ENCODE measurements at regions not wholly inside any gene's neighbourhood (a gene's known extent, or its start where the extent isn't known, plus 50 kb on each side); places are given as distances from the start of the nearest gene placed in this dataset.
A peak's percentile ranks its signal among the peaks of the same experiment; 100 is the strongest.

GRCh38 chr3:177603148-177603603, 405.9 kb upstream of the TBL1XR1 start:
- H3K79me2 ChIP-seq (ENCODE audit: control insufficient read depth, insufficient read depth, low read length): no peaks in the 10 kb centered on the region
- H3K4me1 ChIP-seq (ENCODE audit: control insufficient read depth, extremely low read depth, insufficient read depth, low read length): peaks cover 13% of the 10 kb centered on the region
- dilution Hi-C loops (cut with MboI; ENCODE audit: extremely low pct_ligation_motif_present, low sequenced_read_pairs) (no loop called here), intact Hi-C loops (cut with micrococcal nuclease) (loop anchor here (2.0 to 5.0 kb wide), 3 partner anchors 174 to 406 kb away; partner anchors contain the start of gene TBL1XR1)
- H3K36me3 ChIP-seq (ENCODE audit: control insufficient read depth in 2 of 2, extremely low read depth in 1 of 2, insufficient read depth in 2 of 2, low read length in 2 of 2): no peaks in the 10 kb centered on the region
- CTCF ChIA-PET: interaction anchor here (1.2 kb wide), 1 partner anchor 10 kb away, joined by 4 read pairs; no protein-coding TSS in a partner anchor
- H2AFZ ChIP-seq (ENCODE audit: low read depth, low read length): no peak overlapping the region
- peak; percentile 34 for DNase-seq (ENCODE audit: low read depth, low spot score)
- BruUV-seq (replicated peaks): no TSS peak
- POLR2A ChIA-PET: no interaction called here
- H3K9ac ChIP-seq (replicated peaks; ENCODE audit: extremely low read depth, insufficient read depth, low read length): no peak overlapping the region
- no peaks in the 10 kb centered on the region for H4K20me1 ChIP-seq (replicated peaks; ENCODE audit: control insufficient read depth, extremely low read depth, insufficient read depth, low read length)
- no peaks in the 10 kb centered on the region for H3K9me1 ChIP-seq (replicated peaks; ENCODE audit: control insufficient read depth, extremely low read depth, insufficient read depth, low read length)
- no peak for TF ChIP-seq POLR2AphosphoS5 (IDR thresholded peaks at IDR 0.05; ENCODE audit: insufficient read depth, low read depth, low read length)
- no peak for TF ChIP-seq GATA2 (IDR thresholded peaks at IDR 0.05; ENCODE audit: insufficient read depth, insufficient read length, low read depth, low read length)
- TF ChIP-seq FOS (IDR thresholded peaks at IDR 0.05; ENCODE audit: borderline replicate concordance, insufficient read depth, low read length): no peak
- no peak for TF ChIP-seq CTCF (IDR thresholded peaks at IDR 0.05; ENCODE audit: extremely low read depth in 1 of 2, insufficient read depth in 1 of 2, low read depth in 1 of 2, low read length in 2 of 2)
- TF ChIP-seq MAX (IDR thresholded peaks at IDR 0.05; ENCODE audit: insufficient read depth, insufficient read length): no peak
- no peak for TF ChIP-seq JUN (IDR thresholded peaks at IDR 0.05; ENCODE audit: borderline replicate concordance, insufficient read depth, insufficient read length, low read depth)
- no peak for TF ChIP-seq MYC (IDR thresholded peaks at IDR 0.05; ENCODE audit: low read depth, low read length)
- no peak overlapping the region for H3K4me2 ChIP-seq (ENCODE audit: insufficient read depth, low read length)
- no peaks in the 10 kb centered on the region for H3K27me3 ChIP-seq (ENCODE audit: control insufficient read depth in 2 of 2, insufficient read depth in 2 of 2, low read length in 2 of 2)
- H3K9me3 ChIP-seq (replicated peaks; ENCODE audit: control insufficient read depth, insufficient read depth, low read length): no peaks in the 10 kb centered on the region
- H3K27ac ChIP-seq (ENCODE audit: insufficient read depth, low read depth, low read length): no peak overlapping the region
- no peak overlapping the region for H3K4me3 ChIP-seq (replicated peaks in 1 of 3; ENCODE audit: insufficient read depth in 1 of 3, low read depth in 1 of 3, low read length in 3 of 3)
- FAIRE-seq: peak; percentile 40
